Heart left ventricle (tissue), 13 donors: ENCODE measurements at regions not wholly inside any gene's neighbourhood (a gene's known extent, or its start where the extent isn't known, plus 50 kb on each side); places are given as distances from the start of the nearest gene placed in this dataset.

Source experiments
- POLR2A ChIP-seq, 2 donors: fragments of 450-650 bp; IDR thresholded peaks; one replicate each; pipeline ENCODE4 v1.6.1; 2017; ENCODE audit warnings: antibody characterized with exemption in 2 of 2, mild to moderate bottlenecking in 2 of 2, moderate library complexity in 2 of 2
- TF ChIP-seq, protein P1 (sequence below), 12 donors: fragments of 200-600 bp; sonication (generic) in 4 of 12; IDR thresholded peaks; one replicate each; pipeline versions ENCODE4 v1.5.0 to v1.8.0; 2018 to 2022; ENCODE audit warnings: antibody characterized with exemption in 12 of 12, mild to moderate bottlenecking in 5 of 12
- donor health status: ischemic (EF 13 %, LVEDD 7.1; RV severe dilation, severe dysfunction).
- donor health status: DM: no; HTN: yes; CAD: no.
- donor health status: DM: no; HTN: no; CAD: no.
- donor health status: ischemic (EF 25% LVEDD 6.9; RV normal size, moderate dysfunction).
- donor health status: ischemic (EF 25% LVEDD 5.7; RV mildly dilated, moderate dysfunction).
- donor health status: ischemic (EF 35%, LVEDD 5.7; RV mildly dilated, moderate dysfunction).
- donor health status: nonischemic (EF 11% LVEDD 7.7; RV severe dilation, severe dysfunction).
- donor health status: DM: yes; HTN: yes; CAD: no.
- donor health status: PGD.
- donor health status: ischemic (EF 29% LVEDD 5.4; RV normal size, mild dysfunction).
- donor health status: nonischemic (EF 23%, LVEDD 6.1; RV moderate dilation, normal function).

DNA sequence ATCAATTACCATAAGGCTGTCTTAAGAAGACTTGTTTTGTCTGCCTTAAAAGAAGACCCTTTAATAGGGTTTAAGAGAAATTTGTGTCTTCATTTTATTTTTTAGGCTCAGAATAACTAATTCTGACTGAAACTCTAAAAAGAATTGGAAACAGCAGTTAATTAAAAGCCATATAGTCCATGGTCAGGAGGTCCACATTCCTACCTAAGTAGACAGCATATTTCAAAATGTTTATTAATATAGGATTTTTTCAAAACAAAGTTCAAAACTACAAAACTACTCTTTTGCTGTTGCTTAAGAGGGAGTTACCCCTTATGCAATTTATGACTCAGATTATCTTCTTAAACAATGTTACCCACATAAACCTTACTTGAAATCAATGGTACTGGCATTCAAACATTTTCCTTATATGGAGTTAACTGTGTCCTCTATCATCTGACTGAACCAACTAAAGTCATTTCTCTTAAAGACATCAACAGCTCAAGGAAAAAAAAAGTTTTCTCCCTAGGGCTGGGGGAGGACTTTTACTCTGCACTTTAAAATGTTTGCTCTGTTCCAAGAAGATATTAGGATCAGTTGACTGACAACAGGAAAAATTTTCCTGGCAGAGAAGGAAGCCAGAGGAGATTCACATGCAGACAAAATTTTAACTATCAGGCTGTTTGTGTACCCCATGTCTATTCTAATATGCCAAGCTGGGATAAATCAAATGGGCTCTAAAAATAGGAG, 56.8 kb upstream of the NANOGP8 start:
- TF ChIP-seq, protein P1, sequence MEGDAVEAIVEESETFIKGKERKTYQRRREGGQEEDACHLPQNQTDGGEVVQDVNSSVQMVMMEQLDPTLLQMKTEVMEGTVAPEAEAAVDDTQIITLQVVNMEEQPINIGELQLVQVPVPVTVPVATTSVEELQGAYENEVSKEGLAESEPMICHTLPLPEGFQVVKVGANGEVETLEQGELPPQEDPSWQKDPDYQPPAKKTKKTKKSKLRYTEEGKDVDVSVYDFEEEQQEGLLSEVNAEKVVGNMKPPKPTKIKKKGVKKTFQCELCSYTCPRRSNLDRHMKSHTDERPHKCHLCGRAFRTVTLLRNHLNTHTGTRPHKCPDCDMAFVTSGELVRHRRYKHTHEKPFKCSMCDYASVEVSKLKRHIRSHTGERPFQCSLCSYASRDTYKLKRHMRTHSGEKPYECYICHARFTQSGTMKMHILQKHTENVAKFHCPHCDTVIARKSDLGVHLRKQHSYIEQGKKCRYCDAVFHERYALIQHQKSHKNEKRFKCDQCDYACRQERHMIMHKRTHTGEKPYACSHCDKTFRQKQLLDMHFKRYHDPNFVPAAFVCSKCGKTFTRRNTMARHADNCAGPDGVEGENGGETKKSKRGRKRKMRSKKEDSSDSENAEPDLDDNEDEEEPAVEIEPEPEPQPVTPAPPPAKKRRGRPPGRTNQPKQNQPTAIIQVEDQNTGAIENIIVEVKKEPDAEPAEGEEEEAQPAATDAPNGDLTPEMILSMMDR (IDR thresholded peaks at IDR 0.05): no peak
- TF ChIP-seq POLR2A (IDR thresholded peaks at IDR 0.05): no peak
